Adrenal gland (tissue), 5 donors: ENCODE measurements at regions not wholly inside any gene's neighbourhood (a gene's known extent, or its start where the extent isn't known, plus 50 kb on each side); places are given as distances from the start of the nearest gene placed in this dataset.

Experiments used
- CTCF ChIP-seq, 6 experiments: fragments of 450-650 bp in 4 of 6; fragments of 200-600 bp in 2 of 6; sonication (generic) in 1 of 6; IDR thresholded peaks; 1 replicate in 5 of 6; 2 replicates in 1 of 6; pipeline versions ENCODE4 v1.5.1 to v1.8.0; 2016 to 2021; ENCODE audit warnings: antibody characterized with exemption in 6 of 6, mild to moderate bottlenecking in 2 of 6, moderate library complexity in 1 of 6
- POLR2A ChIP-seq, 2 donors: fragments of 450-650 bp; IDR thresholded peaks; one replicate each; pipeline ENCODE4 v1.6.1; 2017; ENCODE audit warnings: antibody characterized with exemption in 2 of 2, mild to moderate bottlenecking in 2 of 2, moderate library complexity in 1 of 2
- donor health status: DM: no; HTN: no; CAD: no.

DNA sequence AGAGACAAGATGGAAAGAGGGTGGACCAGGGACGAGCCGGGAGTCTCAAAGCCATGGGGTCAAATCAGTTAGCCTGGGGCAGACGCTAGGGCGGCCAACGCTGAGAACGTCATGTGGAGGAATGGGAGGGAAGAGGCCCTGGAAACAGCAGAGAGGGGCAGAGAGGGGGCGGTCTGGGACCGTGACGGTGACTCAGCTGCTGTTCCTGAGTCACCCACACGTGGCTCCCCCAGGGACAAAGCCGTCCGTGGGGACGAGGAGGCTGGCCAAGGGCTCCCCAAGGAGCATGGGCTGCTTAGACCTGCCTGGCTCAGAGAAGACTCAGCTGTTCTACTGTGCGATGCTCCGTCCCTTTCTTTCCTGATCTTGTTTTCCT is 108.4 kb upstream of the LRPAP1 start:
- TF ChIP-seq POLR2A (IDR thresholded peaks at IDR 0.05) (no peak), CTCF (IDR thresholded peaks at IDR 0.05) (no peak)
